AG09309 (cell line): ENCODE measurements at regions not wholly inside any gene's neighbourhood (a gene's known extent, or its start where the extent isn't known, plus 50 kb on each side); places are given as distances from the start of the nearest gene placed in this dataset.

Experiments
- DNase-seq: peaks from one replicate; pipeline ENCODE4 v3.0.0-alpha.2; 2010; ENCODE audit warnings: low read depth
- H3K4me3 ChIP-seq: 2 replicates; pipeline ENCODE4 v1.5.1; 2011; ENCODE audit warnings: mild to moderate bottlenecking, low read depth, low read length, moderate library complexity; ENCODE audit not compliant: control insufficient read depth
- CTCF ChIP-seq: IDR thresholded peaks from 2 replicates; pipeline ENCODE4 v1.5.1; 2011; ENCODE audit warnings: mild to moderate bottlenecking, low read depth, low read length, inconsistent platforms; ENCODE audit not compliant: insufficient read depth, control insufficient read depth; ENCODE audit errors: missing control alignments

GRCh38 chr5:125826214-125826613, 597.0 kb upstream of the GRAMD2B start:
- H3K4me3 ChIP-seq: no peak overlapping the region
- no peak for DNase-seq
- TF ChIP-seq CTCF: no peak

GRCh38 chr5:125829349-125829748, 593.9 kb upstream of the GRAMD2B start:
- DNase-seq: no peak
- no peak overlapping the region for H3K4me3 ChIP-seq
- no peak for TF ChIP-seq CTCF

GRCh38 chr5:125833398-125833797, 589.8 kb upstream of the GRAMD2B start:
- DNase-seq: no peak
- TF ChIP-seq CTCF: no peak

GRCh38 chr5:125834438-125835115, 588.6 kb upstream of the GRAMD2B start:
- DNase-seq: no peak
- no peak overlapping the region for H3K4me3 ChIP-seq
- TF ChIP-seq CTCF: no peak

More at GRCh38 chr5:125833398-125833797, 589.8 kb upstream of the GRAMD2B start:
- no peak overlapping the region for H3K4me3 ChIP-seq

GRCh38 chr5:125835293-125836172, 587.7 kb upstream of the GRAMD2B start:
- H3K4me3 ChIP-seq: no peak overlapping the region
- DNase-seq: no peak
- peak; percentile 44 for TF ChIP-seq CTCF

GRCh38 chr5:125836256-125836655, 587.0 kb upstream of the GRAMD2B start:
- no peak overlapping the region for H3K4me3 ChIP-seq
- DNase-seq: no peak
- no peak for TF ChIP-seq CTCF
